MM.1S (cell line): ENCODE measurements at regions not wholly inside any gene's neighbourhood (a gene's known extent, or its start where the extent isn't known, plus 50 kb on each side); places are given as distances from the start of the nearest gene placed in this dataset.

ENCODE experiments used
- CTCF ChIP-seq: fragments of 300-600 bp; sonication (generic); IDR thresholded peaks from 2 replicates; pipeline ENCODE4 v1.5.1; 2016; ENCODE audit warnings: antibody characterized with exemption, low read length, mixed read lengths
- EZH2 ChIP-seq: fragments of 300-600 bp; sonication (generic); optimal IDR thresholded peaks from 2 replicates; pipeline ENCODE3; 2017; ENCODE audit warnings: low read depth, mild to moderate bottlenecking, antibody characterized with exemption, low read length, mixed read lengths
- EZH2phosphoT487 ChIP-seq: fragments of 300-600 bp; sonication (generic); IDR thresholded peaks from 2 replicates; pipeline ENCODE4 v1.6.1; 2018; ENCODE audit warnings: antibody characterized with exemption, low read length

GRCh38 chr20:58131151-58131550, 97.3 kb downstream of the ANKRD60 start:
- no peak for TF ChIP-seq EZH2
- no peak for TF ChIP-seq EZH2phosphoT487
- no peak for TF ChIP-seq CTCF
